IMR-90 (cell line): ENCODE measurements at regions not wholly inside any gene's neighbourhood (a gene's known extent, or its start where the extent isn't known, plus 50 kb on each side); places are given as distances from the start of the nearest gene placed in this dataset.

ENCODE experiments used
- ATAC-seq: fragments of 200-7000 bp; cut with Tn5 transposase; 2 replicates; pipeline ENCODE4 v1.9.1; 2020; ENCODE audit warnings: low read depth, mild to moderate bottlenecking, moderate library complexity
- BruUV-seq: library from RNA; stranded (reverse); fragments of 400-500 nt; replicated peaks from 2 replicates; lab custom pipeline; 2021; lab: Mats Ljungman, UMichigan
- CTCF ChIA-PET: fragments of 300-600 bp; formaldehyde crosslinking; extraction: SDS; loops from one replicate; lab custom pipeline; 2021; ENCODE audit warnings: antibody characterized with exemption; lab: Yijun Ruan, JAX
- POLR2A ChIA-PET: fragments of 300-600 bp; sonication (Branson Sonifier 250); formaldehyde crosslinking; loops from one replicate; lab custom pipeline; 2022; ENCODE audit warnings: antibody characterized with exemption; ENCODE audit not compliant: unreplicated experiment; lab: Charles Lee
- DNase-seq: peaks from one replicate; pipeline ENCODE4 v3.0.0; 2013
- H2AFZ ChIP-seq: replicated peaks from 2 replicates; pipeline ENCODE3; 2013; ENCODE audit warnings: low read length, mild to moderate bottlenecking; ENCODE audit not compliant: poor library complexity
- H2AK5ac ChIP-seq: 2 replicates; pipeline ENCODE4 v1.6.1; 2013; ENCODE audit warnings: low read depth, low read length, inconsistent platforms
- H2AK9ac ChIP-seq: replicated peaks from 2 replicates; pipeline ENCODE3; 2013; ENCODE audit warnings: mild to moderate bottlenecking, low read depth, low read length, moderate library complexity; ENCODE audit not compliant: poor library complexity
- H2BK120ac ChIP-seq: 2 replicates; pipeline ENCODE4 v1.6.1; 2013; ENCODE audit warnings: low read depth, low read length, inconsistent platforms
- H2BK15ac ChIP-seq: 3 replicates; pipeline ENCODE4 v1.6.1; 2013; ENCODE audit warnings: low read depth, low read length, inconsistent platforms
- H2BK20ac ChIP-seq: 2 replicates; pipeline ENCODE4 v1.6.1; 2013; ENCODE audit warnings: low read depth, mild to moderate bottlenecking, inconsistent platforms, low read length, moderate library complexity
- H2BK5ac ChIP-seq: 2 replicates; pipeline ENCODE4 v1.6.1; 2013; ENCODE audit warnings: mild to moderate bottlenecking, low read depth, low read length, inconsistent platforms; ENCODE audit not compliant: poor library complexity, severe bottlenecking
- H3K14ac ChIP-seq: replicated peaks from 2 replicates; pipeline ENCODE4 v1.6.1; 2013; ENCODE audit warnings: low read depth, low read length, inconsistent platforms
- H3K18ac ChIP-seq: 2 replicates; pipeline ENCODE4 v1.6.1; 2013; ENCODE audit warnings: low read depth, low read length, control low read depth
- H3K23ac ChIP-seq: 2 replicates; pipeline ENCODE4 v1.6.1; 2013; ENCODE audit warnings: low read depth, low read length, inconsistent platforms
- H3K27ac ChIP-seq: 2 replicates; pipeline ENCODE4 v1.5.1; 2013; ENCODE audit warnings: mild to moderate bottlenecking, control low read depth, low read length; ENCODE audit not compliant: insufficient read depth
- H3K27me3 ChIP-seq: 2 replicates; pipeline ENCODE4 v1.6.1; 2013; ENCODE audit warnings: low read length; ENCODE audit not compliant: control insufficient read depth, insufficient read depth
- H3K36me3 ChIP-seq: 2 replicates; pipeline ENCODE4 v1.6.1; 2013; ENCODE audit warnings: low read length, mixed read lengths; ENCODE audit not compliant: control insufficient read depth, insufficient read depth
- H3K4ac ChIP-seq: 2 replicates; pipeline ENCODE4 v1.6.1; 2013; ENCODE audit warnings: low read depth, low read length, inconsistent platforms
- H3K4me1 ChIP-seq: 2 replicates; pipeline ENCODE4 v1.6.1; 2013; ENCODE audit warnings: low read length, mixed read lengths; ENCODE audit not compliant: control insufficient read depth, insufficient read depth
- H3K4me2 ChIP-seq: 2 replicates; pipeline ENCODE4 v1.6.1; 2013; ENCODE audit warnings: low read depth, mild to moderate bottlenecking, control low read depth, low read length, moderate library complexity
- H3K4me3 ChIP-seq: 2 replicates; pipeline ENCODE4 v1.5.1; 2013; ENCODE audit warnings: low read depth, mild to moderate bottlenecking, control low read depth, low read length, moderate library complexity; ENCODE audit not compliant: insufficient read depth
- H3K56ac ChIP-seq: 2 replicates; pipeline ENCODE4 v1.6.1; 2013; ENCODE audit warnings: low read length, inconsistent platforms; ENCODE audit not compliant: insufficient read depth; ENCODE audit errors: extremely low read depth
- H3K79me1 ChIP-seq, 2 experiments: 2 replicates each; pipeline ENCODE4 v1.6.1; 2013; ENCODE audit warnings: low read length in 2 of 2, inconsistent platforms in 1 of 2, low read depth in 1 of 2
- H3K9ac ChIP-seq: 2 replicates; pipeline ENCODE4 v1.6.1; 2013; ENCODE audit warnings: low read depth, low read length, control low read depth
- H3K9me1 ChIP-seq: 2 replicates; pipeline ENCODE4 v1.6.1; 2013; ENCODE audit warnings: low read length, inconsistent platforms; ENCODE audit not compliant: insufficient read depth
- H3K9me3 ChIP-seq: 2 replicates; pipeline ENCODE4 v1.6.1; 2013; ENCODE audit warnings: low read length; ENCODE audit not compliant: control insufficient read depth, insufficient read depth
- H4K20me1 ChIP-seq: 2 replicates; pipeline ENCODE4 v1.6.1; 2013; ENCODE audit warnings: low read length, inconsistent platforms; ENCODE audit not compliant: insufficient read depth
- H4K5ac ChIP-seq: 2 replicates; pipeline ENCODE4 v1.6.1; 2013; ENCODE audit warnings: mild to moderate bottlenecking, low read depth, low read length, control low read depth
- H4K8ac ChIP-seq, 2 experiments: 2 replicates each; pipeline ENCODE4 v1.6.1; 2013; ENCODE audit warnings: low read depth in 2 of 2, low read length in 2 of 2, control low read depth in 1 of 2, inconsistent platforms in 1 of 2
- H4K91ac ChIP-seq: 2 replicates; pipeline ENCODE4 v1.6.1; 2013; ENCODE audit warnings: low read depth, low read length, inconsistent platforms; ENCODE audit not compliant: insufficient read depth
- BHLHE40 ChIP-seq: fragments of 150-350 bp; IDR thresholded peaks from 2 replicates; pipeline ENCODE4 v1.6.1; 2016; ENCODE audit warnings: mild to moderate bottlenecking, low read depth, low read length
- CEBPB ChIP-seq: IDR thresholded peaks from 2 replicates; pipeline ENCODE4 v1.6.1; 2012; ENCODE audit warnings: low read depth, low read length, improper control_type of control experiment
- CHD1 ChIP-seq: IDR thresholded peaks from 2 replicates; pipeline ENCODE4 v1.6.1; 2012; ENCODE audit warnings: low read depth, low read length, improper control_type of control experiment
- CTCF ChIP-seq: conservative IDR thresholded peaks from 2 replicates; pipeline ENCODE4 v1.5.1; 2012; ENCODE audit warnings: mild to moderate bottlenecking, low read depth, low read length, improper control_type of control experiment
- ELK1 ChIP-seq: fragments of 150-350 bp; IDR thresholded peaks from 2 replicates; pipeline ENCODE4 v1.6.1; 2016; ENCODE audit warnings: low read depth, mild to moderate bottlenecking, low read length, moderate library complexity, borderline replicate concordance
- FOS ChIP-seq: fragments of 150-350 bp; IDR thresholded peaks from 2 replicates; pipeline ENCODE4 v1.6.1; 2016; ENCODE audit warnings: low read depth, low read length
- MAFK ChIP-seq: IDR thresholded peaks from 2 replicates; pipeline ENCODE4 v1.6.1; 2012; ENCODE audit warnings: low read depth, low read length, improper control_type of control experiment
- MAZ ChIP-seq: IDR thresholded peaks from 2 replicates; pipeline ENCODE4 v1.6.1; 2012; ENCODE audit warnings: low read depth, mild to moderate bottlenecking, low read length, improper control_type of control experiment, moderate library complexity, borderline replicate concordance
- MXI1 ChIP-seq: IDR thresholded peaks from 2 replicates; pipeline ENCODE4 v1.6.1; 2012; ENCODE audit warnings: low read depth, mild to moderate bottlenecking, low read length, moderate library complexity, borderline replicate concordance
- NFE2L2 ChIP-seq: fragments of 150-350 bp; IDR thresholded peaks from 2 replicates; pipeline ENCODE4 v1.6.1; 2016; ENCODE audit warnings: low read depth, mild to moderate bottlenecking, low read length
- POLR2A ChIP-seq: IDR thresholded peaks from 2 replicates; pipeline ENCODE4 v1.6.1; 2012; ENCODE audit warnings: mild to moderate bottlenecking, low read depth, low read length
- RAD21 ChIP-seq: IDR thresholded peaks from 2 replicates; pipeline ENCODE4 v1.6.1; 2012; ENCODE audit warnings: low read length, improper control_type of control experiment
- RCOR1 ChIP-seq: IDR thresholded peaks from 2 replicates; pipeline ENCODE4 v1.6.1; 2012; ENCODE audit warnings: mild to moderate bottlenecking, low read length, improper control_type of control experiment; ENCODE audit not compliant: insufficient replicate concordance
- RFX5 ChIP-seq: IDR thresholded peaks from 2 replicates; pipeline ENCODE4 v1.8.0; 2012; ENCODE audit warnings: low read depth, mild to moderate bottlenecking, low read length, moderate library complexity
- SMC3 ChIP-seq: fragments of 150-350 bp; IDR thresholded peaks from 2 replicates; pipeline ENCODE4 v1.6.1; 2016; ENCODE audit warnings: low read depth, mild to moderate bottlenecking, antibody characterized with exemption, low read length, moderate library complexity
- USF2 ChIP-seq: fragments of 150-350 bp; IDR thresholded peaks from 2 replicates; pipeline ENCODE4 v1.6.1; 2017; ENCODE audit warnings: mild to moderate bottlenecking, antibody characterized with exemption, low read length, low read depth
- WGBS, 2 experiments: methylation state at CpG; one replicate each; pipeline versions ENCODE4 v1.1.5 to v1.1.7; 2013; ENCODE audit warnings: missing lambda C conversion rate in 2 of 2; ENCODE audit not compliant: insufficient read length in 1 of 2; ENCODE audit errors: extremely low coverage in 2 of 2; 5-methylcytosine and 5-hydroxymethylcytosine counted together
- dilution Hi-C: fragments of 300-500 bp; cut with HindIII; formaldehyde crosslinking; loops from one replicate; pipeline ENCODE4 v1.14.3; 2018; ENCODE audit warnings: low sequenced_read_pairs; ENCODE audit not compliant: unreplicated experiment
- in situ Hi-C: fragments of 300-500 bp; cut with MboI; formaldehyde crosslinking; loops from 3 replicates; pipeline ENCODE4 v1.14.3; 2019; ENCODE audit warnings: low sequenced_read_pairs, inconsistent platforms, mixed read lengths
- intact Hi-C: fragments of 100-400 bp; cut with micrococcal nuclease; formaldehyde crosslinking; loops from 2 replicates; pipeline ENCODE4 v1.10.0; 2022

DNA sequence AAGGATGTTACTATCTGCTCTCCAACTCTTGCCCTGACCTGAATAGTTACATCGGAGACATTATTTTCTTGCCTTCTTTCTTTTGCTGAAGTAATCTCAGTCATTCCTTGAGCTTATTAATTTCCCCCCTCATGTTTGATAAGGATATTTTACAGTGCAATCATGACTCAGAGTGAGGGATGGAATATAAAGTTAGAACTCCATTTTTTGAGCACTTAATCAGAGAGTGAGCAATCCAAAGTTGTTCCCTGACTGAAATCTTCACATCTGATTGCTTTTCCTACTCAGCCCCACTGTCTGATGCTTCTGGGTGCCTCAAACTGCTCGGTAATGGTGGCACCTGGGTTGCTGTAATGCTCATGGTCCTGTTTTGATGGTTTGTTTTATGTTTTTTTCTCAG, 142.7 kb upstream of the SEL1L start:
- no CpG with 5 or more reads among the region's 2 CpGs for WGBS, 2 experiments
- H2BK120ac ChIP-seq: no peak overlapping the region
- no peak overlapping the region for H4K91ac ChIP-seq
- ChIA-PET POLR2A (no interaction called here), CTCF (no interaction called here)
- H2AK5ac ChIP-seq: no peak overlapping the region
- intact Hi-C loops: no loop called here
- no peak overlapping the region for H3K56ac ChIP-seq
- H3K4me2 ChIP-seq: no peak overlapping the region
- ATAC-seq (no peak), DNase-seq (no peak)
- no peak overlapping the region for H2BK5ac ChIP-seq
- no peak overlapping the region for H3K23ac ChIP-seq
- peaks cover 14% of the 10 kb centered on the region for H3K9me3 ChIP-seq
- no peaks in the 10 kb centered on the region for H3K36me3 ChIP-seq
- H4K5ac ChIP-seq: no peak overlapping the region
- no peak overlapping the region for H3K18ac ChIP-seq
- in situ Hi-C loops: no loop called here
- TF ChIP-seq MAZ (no peak), SMC3 (no peak), ELK1 (no peak), RAD21 (no peak), POLR2A (no peak), BHLHE40 (no peak), CEBPB (no peak), CHD1 (no peak), NFE2L2 (no peak), MAFK (no peak), MXI1 (no peak), CTCF (no peak), FOS (no peak), RFX5 (no peak), USF2 (no peak), RCOR1 (no peak)
- dilution Hi-C loops: no loop called here
- no peak overlapping the region for H2BK20ac ChIP-seq
- H3K4me3 ChIP-seq: no peak overlapping the region
- no peak overlapping the region for H3K4ac ChIP-seq
- H3K27me3 ChIP-seq: no peaks in the 10 kb centered on the region
- no peak overlapping the region for H2AK9ac ChIP-seq
- no TSS peak for BruUV-seq
- H2BK15ac ChIP-seq: no peak overlapping the region
- H4K8ac ChIP-seq: no peak overlapping the region
- H3K79me1 ChIP-seq: no peaks in the 10 kb centered on the region
- no peaks in the 10 kb centered on the region for H3K4me1 ChIP-seq
- no peak overlapping the region for H3K27ac ChIP-seq
- H3K14ac ChIP-seq: no peak overlapping the region
- no peak overlapping the region for H3K9ac ChIP-seq
- no peaks in the 10 kb centered on the region for H3K9me1 ChIP-seq
- no peaks in the 10 kb centered on the region for H4K20me1 ChIP-seq
- H2AFZ ChIP-seq: no peak overlapping the region
